OCI-LY1 (cell line): ENCODE measurements at regions not wholly inside any gene's neighbourhood (a gene's known extent, or its start where the extent isn't known, plus 50 kb on each side); places are given as distances from the start of the nearest gene placed in this dataset.

Experiments used
- H2AFZ ChIP-seq: fragments of 200-600 bp; sonication (generic), shearing (Covaris generic); 2 replicates; pipeline ENCODE4 v1.6.0; 2014; ENCODE audit warnings: antibody characterized with exemption, mild to moderate bottlenecking, low read length
- H3F3A ChIP-seq: fragments of 200-600 bp; sonication (generic), shearing (Covaris generic); 2 replicates; pipeline ENCODE4 v1.6.0; 2014; ENCODE audit warnings: mild to moderate bottlenecking, antibody characterized with exemption, low read length, moderate library complexity; ENCODE audit not compliant: insufficient read depth
- H3K27ac ChIP-seq: fragments of 200-600 bp; sonication (generic); 2 replicates; pipeline ENCODE4 v1.5.1; 2014; ENCODE audit warnings: low read length, mixed run types, mild to moderate bottlenecking, low read depth; ENCODE audit not compliant: poor library complexity, severe bottlenecking
- H3K27me3 ChIP-seq: fragments of 200-600 bp; sonication (generic); 2 replicates; pipeline ENCODE4 v1.6.0; 2014; ENCODE audit warnings: antibody characterized with exemption, mild to moderate bottlenecking, low read length, moderate library complexity; ENCODE audit not compliant: insufficient read depth
- H3K36me3 ChIP-seq: fragments of 200-600 bp; sonication (generic); 2 replicates; pipeline ENCODE4 v1.6.1; 2014; ENCODE audit warnings: mild to moderate bottlenecking, antibody characterized with exemption, low read length, moderate library complexity, mixed read lengths; ENCODE audit not compliant: insufficient read depth
- H3K4me1 ChIP-seq: fragments of 200-600 bp; sonication (generic); 2 replicates; pipeline ENCODE4 v1.5.1; 2014; ENCODE audit warnings: mild to moderate bottlenecking, low read length, moderate library complexity; ENCODE audit not compliant: insufficient read depth, severe bottlenecking
- H3K4me2 ChIP-seq: fragments of 200-600 bp; sonication (generic), shearing (Covaris generic); 2 replicates; pipeline ENCODE4 v1.6.1; 2014; ENCODE audit warnings: low read length
- H3K4me3 ChIP-seq: fragments of 200-600 bp; sonication (generic); 2 replicates; pipeline ENCODE4 v1.5.1; 2014; ENCODE audit warnings: low read length, low read depth, mild to moderate bottlenecking, mixed read lengths; ENCODE audit not compliant: poor library complexity, severe bottlenecking
- H3K79me2 ChIP-seq: fragments of 200-600 bp; shearing (Covaris generic); 2 replicates; pipeline ENCODE4 v1.6.1; 2016; ENCODE audit warnings: mixed run types, low read length, mixed read lengths; ENCODE audit not compliant: insufficient read depth
- H3K9ac ChIP-seq: fragments of 200-600 bp; sonication (generic), shearing (Covaris generic); 2 replicates; pipeline ENCODE4 v1.6.1; 2014; ENCODE audit warnings: mild to moderate bottlenecking, low read length, mixed read lengths
- H3K9me2 ChIP-seq: fragments of 200-600 bp; sonication (generic), shearing (Covaris generic); 2 replicates; pipeline ENCODE4 v1.6.1; 2014; ENCODE audit warnings: low read depth, mild to moderate bottlenecking, low read length, mixed read lengths
- H3K9me3 ChIP-seq: fragments of 200-600 bp; shearing (Covaris generic); 2 replicates; pipeline ENCODE4 v1.6.1; 2014; ENCODE audit warnings: low read length, mixed read lengths
- H4K20me1 ChIP-seq: fragments of 200-600 bp; sonication (generic), shearing (Covaris generic); 2 replicates; pipeline ENCODE4 v1.6.0; 2016; ENCODE audit warnings: mild to moderate bottlenecking, low read length; ENCODE audit not compliant: insufficient read depth
- EZH2 ChIP-seq: fragments of 200-600 bp; sonication (generic), shearing (Covaris generic); IDR thresholded peaks from 2 replicates; pipeline ENCODE4 v1.8.0; 2017; ENCODE audit warnings: borderline replicate concordance, mixed run types, mild to moderate bottlenecking, antibody characterized with exemption, low read length, moderate library complexity, mixed read lengths
- TF ChIP-seq, protein P1 (sequence below): fragments of 200-600 bp; sonication (generic), shearing (Covaris generic); IDR thresholded peaks from 2 replicates; pipeline ENCODE4 v1.5.1; 2017; ENCODE audit warnings: mild to moderate bottlenecking, antibody characterized with exemption, low read length, moderate library complexity, mixed read lengths

GRCh38 chr2:181152226-181152625 is 171.8 kb downstream of the UBE2E3 start:
- no peak overlapping the region for H3K9ac ChIP-seq
- H3K4me2 ChIP-seq = no peak overlapping the region
- no peak overlapping the region for H3K27ac ChIP-seq
- no peaks in the 10 kb centered on the region for H3F3A ChIP-seq
- H2AFZ ChIP-seq = no peak overlapping the region
- H3K9me2 ChIP-seq = no peaks in the 10 kb centered on the region
- 0 out of 2 replicates have a peak, but pooled peaks cover 2% of the 10 kb centered on the region for H3K9me3 ChIP-seq
- no peaks in the 10 kb centered on the region for H4K20me1 ChIP-seq
- no peaks in the 10 kb centered on the region for H3K79me2 ChIP-seq
- TF ChIP-seq, protein P1, sequence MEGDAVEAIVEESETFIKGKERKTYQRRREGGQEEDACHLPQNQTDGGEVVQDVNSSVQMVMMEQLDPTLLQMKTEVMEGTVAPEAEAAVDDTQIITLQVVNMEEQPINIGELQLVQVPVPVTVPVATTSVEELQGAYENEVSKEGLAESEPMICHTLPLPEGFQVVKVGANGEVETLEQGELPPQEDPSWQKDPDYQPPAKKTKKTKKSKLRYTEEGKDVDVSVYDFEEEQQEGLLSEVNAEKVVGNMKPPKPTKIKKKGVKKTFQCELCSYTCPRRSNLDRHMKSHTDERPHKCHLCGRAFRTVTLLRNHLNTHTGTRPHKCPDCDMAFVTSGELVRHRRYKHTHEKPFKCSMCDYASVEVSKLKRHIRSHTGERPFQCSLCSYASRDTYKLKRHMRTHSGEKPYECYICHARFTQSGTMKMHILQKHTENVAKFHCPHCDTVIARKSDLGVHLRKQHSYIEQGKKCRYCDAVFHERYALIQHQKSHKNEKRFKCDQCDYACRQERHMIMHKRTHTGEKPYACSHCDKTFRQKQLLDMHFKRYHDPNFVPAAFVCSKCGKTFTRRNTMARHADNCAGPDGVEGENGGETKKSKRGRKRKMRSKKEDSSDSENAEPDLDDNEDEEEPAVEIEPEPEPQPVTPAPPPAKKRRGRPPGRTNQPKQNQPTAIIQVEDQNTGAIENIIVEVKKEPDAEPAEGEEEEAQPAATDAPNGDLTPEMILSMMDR = no peak
- TF ChIP-seq EZH2 = no peak
- no peaks in the 10 kb centered on the region for H3K36me3 ChIP-seq
- H3K4me3 ChIP-seq = no peak overlapping the region
- H3K27me3 ChIP-seq = no peaks in the 10 kb centered on the region
- peaks cover 7% of the 10 kb centered on the region for H3K4me1 ChIP-seq

GRCh38 chr2:181152701-181153100 is 172.3 kb downstream of the UBE2E3 start:
- Histone ChIP-seq H3K9me3 (0 out of 2 replicates have a peak, but pooled peaks cover 2% of the 10 kb centered on the region), H3K4me1 (peaks cover 7% of the 10 kb centered on the region), H3K27ac (no peak overlapping the region), H3K9ac (no peak overlapping the region), H3K9me2 (no peaks in the 10 kb centered on the region), H3K27me3 (no peaks in the 10 kb centered on the region), H2AFZ (no peak overlapping the region), H3K4me2 (no peak overlapping the region), H4K20me1 (no peaks in the 10 kb centered on the region), H3K79me2 (no peaks in the 10 kb centered on the region), H3K36me3 (no peaks in the 10 kb centered on the region), H3F3A (no peaks in the 10 kb centered on the region), H3K4me3 (no peak overlapping the region)
- TF ChIP-seq EZH2 = no peak
- TF ChIP-seq, protein P1 = no peak

DNA sequence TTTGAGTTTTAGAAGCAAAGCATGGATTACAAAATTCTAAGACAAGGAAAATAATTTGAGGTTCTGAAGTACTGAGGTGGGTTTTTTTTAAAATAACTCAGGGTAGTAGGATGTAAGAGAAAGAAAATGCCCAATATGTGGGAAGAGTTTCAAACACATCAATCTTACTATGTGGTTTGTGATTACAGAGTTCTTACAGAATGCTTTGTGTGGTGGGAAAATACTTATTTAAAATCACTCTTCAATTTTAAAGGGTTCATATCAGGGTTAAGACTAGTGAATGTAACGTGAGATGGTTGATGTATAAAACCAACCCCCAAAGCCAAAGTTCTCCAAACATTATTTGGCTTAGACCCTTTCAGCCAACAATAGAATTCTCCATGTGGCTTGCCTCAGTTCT is 173.5 kb downstream of the UBE2E3 start:
- Histone ChIP-seq H3K9ac (no peak overlapping the region), H3K4me2 (no peak overlapping the region), H3K4me3 (no peak overlapping the region), H3F3A (no peaks in the 10 kb centered on the region), H4K20me1 (no peaks in the 10 kb centered on the region), H3K36me3 (no peaks in the 10 kb centered on the region), H3K27ac (no peak overlapping the region), H3K4me1 (peaks cover 7% of the 10 kb centered on the region), H3K9me2 (no peaks in the 10 kb centered on the region), H3K79me2 (no peaks in the 10 kb centered on the region), H2AFZ (no peak overlapping the region), H3K9me3 (0 out of 2 replicates have a peak, but pooled peaks cover 2% of the 10 kb centered on the region), H3K27me3 (no peaks in the 10 kb centered on the region)
- no peak for TF ChIP-seq EZH2
- TF ChIP-seq, protein P1 = no peak
